ENCODE measurements at regions not wholly inside any gene's neighbourhood (a gene's known extent, or its start where the extent isn't known, plus 50 kb on each side); places are given as distances from the start of the nearest gene placed in this dataset.

DNA sequence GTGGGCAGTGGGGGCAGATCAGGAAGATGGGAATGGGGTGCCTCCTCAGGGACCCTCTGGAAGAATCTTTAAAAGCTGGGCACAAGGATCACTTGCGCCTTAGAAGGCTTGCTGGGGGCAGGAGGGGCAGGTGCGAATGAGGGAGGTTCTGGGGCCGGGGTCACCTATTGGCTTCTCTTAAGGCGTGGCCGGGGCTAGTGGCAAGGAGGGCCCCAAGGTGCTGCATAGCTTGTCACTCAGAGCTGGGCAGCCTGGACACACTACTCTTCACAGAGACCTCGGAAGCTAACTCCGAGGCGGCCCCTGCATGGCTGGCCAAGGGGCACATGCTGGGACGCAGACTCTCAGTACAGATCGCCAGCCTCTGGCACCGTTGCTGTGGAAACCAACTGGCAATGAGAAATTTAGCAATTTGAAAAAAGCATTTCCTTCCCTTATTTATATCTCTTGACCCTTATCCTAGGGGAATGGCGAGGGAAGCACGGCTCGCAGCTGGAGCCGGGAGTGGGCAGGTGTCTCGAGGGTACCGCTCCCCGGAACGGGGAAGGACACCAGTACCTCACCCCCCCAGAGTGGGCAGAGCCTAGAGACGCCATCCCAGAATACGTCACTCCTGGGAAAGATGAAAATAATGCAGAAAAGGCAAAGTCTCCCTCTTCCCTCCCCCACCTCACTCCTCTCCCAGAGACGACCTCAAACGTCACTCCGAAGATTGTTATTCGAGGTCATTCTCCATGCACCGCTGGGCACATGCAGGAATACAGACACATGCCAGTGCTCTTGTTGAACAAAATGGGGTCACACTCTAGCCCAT is 188.1 kb downstream of the CTTN start:
- no peak for DNase-seq (ENCODE audit: low spot score in 2 of 2)
- TF ChIP-seq EP300 (IDR thresholded peaks at IDR 0.05) (no peak), POLR2A (IDR thresholded peaks at IDR 0.05) (no peak)
- TF ChIP-seq, protein P1, sequence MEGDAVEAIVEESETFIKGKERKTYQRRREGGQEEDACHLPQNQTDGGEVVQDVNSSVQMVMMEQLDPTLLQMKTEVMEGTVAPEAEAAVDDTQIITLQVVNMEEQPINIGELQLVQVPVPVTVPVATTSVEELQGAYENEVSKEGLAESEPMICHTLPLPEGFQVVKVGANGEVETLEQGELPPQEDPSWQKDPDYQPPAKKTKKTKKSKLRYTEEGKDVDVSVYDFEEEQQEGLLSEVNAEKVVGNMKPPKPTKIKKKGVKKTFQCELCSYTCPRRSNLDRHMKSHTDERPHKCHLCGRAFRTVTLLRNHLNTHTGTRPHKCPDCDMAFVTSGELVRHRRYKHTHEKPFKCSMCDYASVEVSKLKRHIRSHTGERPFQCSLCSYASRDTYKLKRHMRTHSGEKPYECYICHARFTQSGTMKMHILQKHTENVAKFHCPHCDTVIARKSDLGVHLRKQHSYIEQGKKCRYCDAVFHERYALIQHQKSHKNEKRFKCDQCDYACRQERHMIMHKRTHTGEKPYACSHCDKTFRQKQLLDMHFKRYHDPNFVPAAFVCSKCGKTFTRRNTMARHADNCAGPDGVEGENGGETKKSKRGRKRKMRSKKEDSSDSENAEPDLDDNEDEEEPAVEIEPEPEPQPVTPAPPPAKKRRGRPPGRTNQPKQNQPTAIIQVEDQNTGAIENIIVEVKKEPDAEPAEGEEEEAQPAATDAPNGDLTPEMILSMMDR (IDR thresholded peaks at IDR 0.05) = no peak

DNA sequence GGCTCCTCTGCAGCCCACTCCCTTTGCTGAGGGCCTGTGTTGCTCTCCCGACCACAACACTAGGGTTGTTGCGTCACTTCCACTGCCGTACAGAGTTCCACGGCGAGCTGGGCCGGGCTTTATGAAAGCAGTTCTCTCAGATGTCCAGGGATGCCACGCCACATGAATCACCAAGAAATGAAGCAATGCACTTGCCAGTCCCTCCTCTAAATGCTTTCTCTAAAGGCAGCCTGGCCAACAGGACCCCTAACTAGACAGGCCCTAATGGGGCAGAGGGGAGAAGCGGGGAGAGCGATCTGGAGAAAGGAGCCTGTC is 188.7 kb downstream of the CTTN start:
- Histone ChIP-seq H3K27me3 (no peaks in the 10 kb centered on the region), H3K4me3 (no peak overlapping the region)

More for the DNA sequence above, 188.1 kb downstream of the CTTN start:
- H3K27me3 ChIP-seq = no peaks in the 10 kb centered on the region
- no peaks in the 10 kb centered on the region for H3K4me1 ChIP-seq
- 80 to 82% methylated on average over 24 to 26 of the region's 26 CpGs for WGBS, 2 donors
- no peaks in the 10 kb centered on the region for H3K9me3 ChIP-seq
- no peak overlapping the region for H3K27ac ChIP-seq
- no peaks in the 10 kb centered on the region for H3K36me3 ChIP-seq
- H3K4me3 ChIP-seq = no peak overlapping the region

DNA sequence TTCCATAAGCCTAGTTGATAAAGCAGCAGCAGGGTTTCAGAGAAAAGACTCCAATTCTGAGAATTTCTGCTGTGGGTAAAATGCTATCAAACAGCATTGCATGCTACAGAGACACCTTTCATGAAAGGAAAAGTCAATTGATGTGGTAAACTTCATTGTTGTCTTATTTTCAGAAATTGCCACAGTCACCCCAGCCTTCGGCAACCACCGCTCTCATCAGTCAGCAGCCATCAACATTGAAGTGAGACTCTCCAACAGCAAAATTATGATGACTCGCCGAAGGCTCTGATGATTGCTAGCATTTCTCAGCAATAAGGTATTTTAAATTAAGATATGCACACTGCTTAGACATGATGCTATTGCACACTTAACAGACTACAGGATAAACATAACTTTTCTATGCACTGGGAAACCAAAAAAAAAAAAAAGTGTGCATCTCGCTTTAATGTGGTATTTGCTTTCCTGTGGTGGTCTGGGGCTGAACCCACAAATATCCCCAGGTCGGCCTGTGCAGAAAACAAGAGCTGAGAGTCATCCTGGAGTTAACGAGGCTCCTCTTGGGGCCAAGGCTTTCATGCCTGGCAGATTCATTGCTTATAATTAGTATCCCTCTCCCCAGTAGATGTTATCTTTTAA is 192.1 kb downstream of the CTTN start:
- no peaks in the 10 kb centered on the region for H3K27me3 ChIP-seq
- DNase-seq (ENCODE audit: low spot score in 2 of 2) = no peak
- H3K4me1 ChIP-seq = no peaks in the 10 kb centered on the region
- H3K9me3 ChIP-seq = no peaks in the 10 kb centered on the region
- H3K36me3 ChIP-seq = no peaks in the 10 kb centered on the region
- no peak overlapping the region for H3K27ac ChIP-seq
- WGBS, 2 donors = 74 to 75% methylated on average over 7 of the region's 7 CpGs
- H3K4me3 ChIP-seq = no peak overlapping the region
- no peak for TF ChIP-seq POLR2A (IDR thresholded peaks at IDR 0.05)
- TF ChIP-seq, protein P1 (IDR thresholded peaks at IDR 0.05) = no peak
- no peak for TF ChIP-seq EP300 (IDR thresholded peaks at IDR 0.05)

More for the DNA sequence above, 188.7 kb downstream of the CTTN start:
- no peak overlapping the region for H3K27ac ChIP-seq
- no peaks in the 10 kb centered on the region for H3K4me1 ChIP-seq
- no peak for DNase-seq (ENCODE audit: low spot score in 2 of 2)
- no peaks in the 10 kb centered on the region for H3K36me3 ChIP-seq
- WGBS, 2 donors = 76 to 90% methylated on average over 8 to 9 of the region's 9 CpGs
- TF ChIP-seq POLR2A (IDR thresholded peaks at IDR 0.05) = no peak
- no peak for TF ChIP-seq EP300 (IDR thresholded peaks at IDR 0.05)
- no peaks in the 10 kb centered on the region for H3K9me3 ChIP-seq

DNA sequence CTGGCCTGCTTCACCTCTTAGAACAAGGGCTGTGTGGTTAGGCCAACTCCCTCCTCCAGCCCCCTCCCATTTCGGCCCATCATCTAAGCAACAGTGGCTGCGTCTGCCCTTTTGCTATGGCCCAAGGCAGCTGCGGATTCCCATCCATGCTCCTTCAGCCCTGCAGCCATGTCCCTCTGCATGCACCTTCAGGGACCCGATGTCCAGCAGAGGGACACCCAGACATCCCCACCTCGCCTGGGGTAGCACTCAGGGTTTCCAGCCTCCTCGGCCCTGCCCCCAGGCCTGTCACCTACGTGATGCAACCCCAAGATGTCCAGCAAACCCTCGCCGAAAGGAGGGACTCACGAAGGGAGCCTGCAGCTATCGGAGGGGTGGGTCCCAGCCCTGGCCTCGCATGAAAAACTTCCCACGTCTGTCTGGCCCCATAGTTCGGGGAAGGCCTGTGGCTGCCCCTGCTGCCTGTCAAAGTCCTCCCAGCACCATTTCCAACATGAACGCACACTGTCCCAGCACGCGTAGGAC is 194.4 kb downstream of the CTTN start:
- 86 to 89% methylated on average over 16 to 17 of the region's 17 CpGs for WGBS, 2 donors
- no peak for DNase-seq (ENCODE audit: low spot score in 2 of 2)
- Histone ChIP-seq H3K9me3 (no peaks in the 10 kb centered on the region), H3K4me3 (no peak overlapping the region), H3K27ac (no peak overlapping the region), H3K27me3 (no peaks in the 10 kb centered on the region), H3K36me3 (no peaks in the 10 kb centered on the region), H3K4me1 (peaks cover 0 to 2% (median 0%) of the 10 kb centered on the region in 4 donors)
- TF ChIP-seq EP300 (IDR thresholded peaks at IDR 0.05) = no peak
- TF ChIP-seq, protein P1 (IDR thresholded peaks at IDR 0.05) = no peak
- no peak for TF ChIP-seq POLR2A (IDR thresholded peaks at IDR 0.05)

DNA sequence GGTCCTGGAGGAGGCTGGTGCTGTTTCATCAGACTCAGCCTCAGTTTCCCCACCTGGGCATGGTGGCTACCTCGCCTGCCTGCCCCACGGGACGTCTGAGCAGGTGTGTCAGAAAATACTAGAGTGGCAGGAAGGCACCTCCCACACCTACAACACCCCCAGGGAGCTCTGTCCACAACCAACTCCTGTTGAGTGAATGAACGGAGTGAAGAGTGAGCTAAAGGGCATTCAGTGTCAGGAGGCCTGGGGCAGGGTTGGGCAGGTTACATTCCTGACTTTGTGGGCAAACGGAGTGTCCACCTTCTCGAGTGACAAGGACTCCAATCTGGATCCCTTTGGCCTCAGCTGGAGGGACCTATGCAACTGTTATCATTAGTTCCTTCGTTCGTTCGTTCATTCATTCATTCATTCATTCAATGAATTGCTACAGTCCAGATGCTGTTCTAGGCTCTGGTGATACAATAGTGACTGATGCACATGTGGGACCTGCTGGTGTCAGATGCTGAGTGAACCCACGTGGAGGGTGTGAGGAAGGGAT is 195.2 kb downstream of the CTTN start:
- no peak overlapping the region for H3K27ac ChIP-seq
- no peaks in the 10 kb centered on the region for H3K36me3 ChIP-seq
- no peak overlapping the region for H3K4me3 ChIP-seq
- H3K27me3 ChIP-seq = no peaks in the 10 kb centered on the region
- H3K4me1 ChIP-seq = peaks cover 0 to 10% (median 1%) of the 10 kb centered on the region in 4 donors
- no peaks in the 10 kb centered on the region for H3K9me3 ChIP-seq
- TF ChIP-seq EP300 (IDR thresholded peaks at IDR 0.05) (no peak), POLR2A (IDR thresholded peaks at IDR 0.05) (no peak)
- TF ChIP-seq, protein P1 (IDR thresholded peaks at IDR 0.05) = no peak
- no peak for DNase-seq (ENCODE audit: low spot score in 2 of 2)
- WGBS, 2 donors = 82% methylated on average over 10 of the region's 10 CpGs
